Activated naive CD8-positive, alpha-beta T cell treated with anti-CD3 and anti-CD28 coated beads, Interleukin-2, amount 50 U/mL, for 16 hours (primary cell): ENCODE measurements at regions not wholly inside any gene's neighbourhood (a gene's known extent, or its start where the extent isn't known, plus 50 kb on each side); places are given as distances from the start of the nearest gene placed in this dataset.
"Not testable (repeated sequence)": the region's sequence is repeated elsewhere in the genome, so short reads cannot be mapped to it uniquely, and the experiment has no call there.

Experiments
- DNase-seq: peaks from one replicate; pipeline ENCODE4 v3.0.0-alpha.2; 2020; ENCODE audit warnings: low read depth, low spot score

DNA sequence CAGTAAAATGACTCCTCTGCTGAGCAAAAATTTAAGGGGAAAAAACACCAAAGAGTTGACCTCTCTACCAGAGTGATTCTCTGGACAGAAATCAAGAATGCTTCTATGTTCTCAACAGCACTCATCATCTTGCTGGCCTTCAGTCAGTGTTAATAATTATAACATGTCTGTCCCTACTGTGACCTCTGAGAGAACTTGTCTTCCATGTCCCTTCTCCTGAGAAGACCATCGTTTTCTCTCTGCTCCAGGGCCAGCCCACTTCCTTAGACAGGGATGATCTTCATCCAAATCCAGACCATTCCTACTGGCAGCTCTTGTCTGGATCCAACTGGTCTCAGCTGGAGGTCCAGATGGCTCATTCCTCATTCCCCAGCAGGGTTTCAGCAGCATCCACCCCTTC is 139.0 kb upstream of the NECTIN3 start:
- DNase-seq: no peak

DNA sequence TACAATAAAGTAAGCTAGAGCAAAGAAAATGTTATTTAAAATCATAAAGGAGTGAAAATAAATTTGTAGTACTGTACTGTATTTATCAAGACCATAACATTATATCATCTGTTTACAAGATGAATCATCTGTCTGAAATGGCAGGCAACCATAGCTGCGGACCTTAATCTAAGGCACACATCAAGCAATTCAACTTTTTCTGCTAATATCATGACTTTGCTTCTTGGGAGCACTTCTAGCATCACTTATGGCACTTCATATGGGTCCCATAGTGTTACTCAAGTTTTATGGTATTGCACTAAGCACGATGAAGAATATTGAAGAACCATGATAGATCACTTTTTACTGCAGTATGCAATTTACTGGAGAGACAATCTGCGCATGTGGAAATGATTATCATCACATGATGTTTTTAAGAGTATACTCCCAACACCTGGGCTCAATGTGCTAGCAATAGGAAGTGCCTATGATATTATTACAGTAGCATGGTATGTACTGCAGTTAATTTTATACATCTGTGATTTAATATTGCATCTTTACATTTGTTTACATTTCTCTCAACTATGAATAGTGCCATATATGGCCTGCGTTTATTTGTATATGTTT is 137.7 kb upstream of the NECTIN3 start:
- no peak for DNase-seq

DNA sequence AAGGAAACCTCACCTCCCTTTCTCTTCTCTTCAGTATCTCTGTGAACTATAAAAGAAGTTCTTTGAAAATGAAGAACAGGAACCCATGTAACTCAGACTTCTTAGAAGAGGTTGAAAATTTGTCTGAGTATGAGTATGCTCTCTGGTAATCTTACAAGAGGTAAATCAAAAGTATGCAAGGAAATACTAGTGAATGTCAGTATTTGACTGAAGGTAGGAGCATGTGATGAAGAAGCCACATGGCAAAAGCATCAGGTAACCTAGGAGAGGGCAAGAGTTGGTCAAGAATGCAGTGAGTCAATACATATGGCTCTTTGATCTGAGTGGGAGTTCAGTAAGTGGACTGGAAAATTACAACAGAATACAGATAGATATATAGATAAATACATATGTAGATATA is 133.0 kb upstream of the NECTIN3 start:
- no peak for DNase-seq

DNA sequence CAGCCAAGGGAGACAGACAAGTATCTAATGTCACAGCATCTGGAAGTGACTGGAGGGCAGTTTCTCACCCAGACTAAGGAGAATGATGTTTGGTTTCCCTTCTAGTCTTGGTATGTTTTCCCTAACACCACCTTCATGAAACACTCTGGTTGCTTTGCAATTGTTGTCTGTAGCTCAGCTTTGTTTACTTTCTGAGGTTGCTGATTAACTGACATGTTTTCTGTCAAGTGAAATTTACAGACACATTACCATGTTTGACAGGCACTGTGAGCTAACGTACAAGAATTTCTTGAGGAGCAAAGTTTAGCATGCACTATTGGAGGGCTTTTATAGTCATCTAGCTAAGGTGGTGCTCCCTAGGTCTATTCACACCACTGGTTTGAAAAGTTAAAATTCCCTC is 131.6 kb upstream of the NECTIN3 start:
- no peak for DNase-seq

DNA sequence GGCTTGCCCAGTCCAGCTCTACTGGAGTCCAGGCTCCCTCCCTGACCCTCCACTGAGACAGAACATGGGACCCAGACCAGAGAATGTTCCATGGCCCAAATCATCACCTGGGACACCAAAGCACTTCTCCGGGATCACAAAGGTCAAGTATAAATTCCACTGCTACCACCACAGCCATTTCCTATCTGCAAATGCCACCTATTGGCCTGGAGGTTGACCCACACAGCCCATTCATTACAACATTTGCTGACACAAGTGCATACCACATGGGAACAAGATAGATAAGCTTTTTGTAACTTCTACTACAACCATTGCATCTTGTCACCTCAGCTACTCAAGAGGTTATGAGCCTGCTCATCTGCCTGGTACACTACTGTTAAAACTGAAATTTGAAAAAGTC is 126.8 kb upstream of the NECTIN3 start:
- DNase-seq: no peak

DNA sequence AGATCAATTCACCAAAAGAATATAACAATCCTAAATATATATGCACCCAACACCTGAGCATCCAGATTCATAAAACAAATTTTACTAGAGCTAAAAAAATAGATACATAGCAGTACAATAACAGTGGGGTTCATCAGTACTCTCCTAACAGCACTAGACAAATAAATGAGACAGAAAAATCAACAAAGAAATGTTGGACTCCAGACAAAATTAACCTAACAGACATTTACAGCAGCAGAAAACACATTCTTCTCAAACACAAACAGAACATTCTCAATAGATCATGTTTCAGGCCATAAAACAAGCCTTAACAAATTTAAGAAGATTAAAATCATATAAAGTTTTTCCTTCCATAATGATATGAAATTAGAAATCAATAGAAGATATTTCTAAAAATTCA is 124.8 kb upstream of the NECTIN3 start:
- no peak for DNase-seq

DNA sequence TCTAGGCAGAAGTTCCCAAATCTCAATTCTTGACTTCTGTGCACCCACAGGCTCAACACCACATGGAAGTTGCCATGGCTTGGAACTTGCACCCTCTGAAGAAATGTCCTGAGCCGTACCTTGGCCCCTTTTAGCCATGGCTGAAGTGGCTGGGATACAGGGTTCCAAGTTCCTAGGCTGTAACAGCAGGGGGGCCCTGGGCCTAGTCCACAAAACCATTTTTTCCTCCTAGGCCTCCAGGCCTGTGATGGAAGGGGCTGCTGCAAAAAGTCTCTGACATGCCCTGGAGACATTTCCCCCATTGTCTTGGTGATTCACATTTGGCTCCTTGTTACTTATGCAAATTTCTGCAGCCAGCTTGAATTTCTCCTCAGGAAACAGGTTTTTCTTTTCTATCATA is 122.4 kb upstream of the NECTIN3 start:
- not testable (repeated sequence) for DNase-seq

DNA sequence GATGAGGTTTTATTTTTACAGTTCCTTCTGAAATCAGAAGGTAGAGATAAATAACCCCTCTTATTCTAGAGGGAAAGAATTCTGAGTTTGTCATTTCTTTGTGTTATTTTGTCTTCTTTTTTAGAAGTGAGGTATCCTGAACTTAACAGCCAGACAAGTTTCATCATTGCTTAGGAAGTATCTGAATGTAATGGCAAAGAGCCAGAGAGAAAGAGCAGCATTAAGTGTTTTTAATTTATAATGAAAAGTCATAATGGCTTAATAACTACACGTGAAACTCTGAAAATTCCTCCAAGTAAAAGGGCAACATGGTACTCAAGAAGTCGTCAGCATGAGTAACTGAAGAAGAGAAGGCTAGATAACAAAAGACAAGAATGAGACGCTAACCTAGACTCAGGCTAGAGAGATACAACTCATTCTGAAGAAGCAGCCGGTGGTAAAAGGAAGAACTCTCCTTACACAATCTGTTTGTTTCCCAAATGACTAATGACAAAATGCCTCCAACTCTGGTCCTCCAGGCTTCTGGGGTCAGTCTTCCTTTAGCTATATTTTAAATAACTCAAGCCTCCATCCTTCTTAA is 116.2 kb upstream of the NECTIN3 start:
- DNase-seq: no peak

DNA sequence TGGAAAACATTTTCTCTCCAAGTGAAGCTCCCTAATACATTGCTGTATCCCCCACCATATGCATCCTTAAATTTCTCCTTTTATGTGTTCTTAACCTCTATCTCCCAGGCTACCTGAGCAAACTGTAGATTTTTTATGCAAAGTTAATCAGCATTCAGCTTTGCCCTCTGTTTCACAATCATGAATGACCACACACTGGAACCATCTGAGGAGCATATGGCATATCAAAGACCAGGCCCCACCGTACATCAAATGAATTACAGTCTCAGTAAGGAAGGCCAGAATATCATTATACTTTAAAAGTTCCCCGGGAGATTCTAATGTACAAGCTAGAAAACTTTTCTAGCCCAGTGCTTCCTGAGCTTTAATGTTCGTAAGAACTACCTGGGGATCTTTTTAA is 115.5 kb upstream of the NECTIN3 start:
- DNase-seq: no peak

DNA sequence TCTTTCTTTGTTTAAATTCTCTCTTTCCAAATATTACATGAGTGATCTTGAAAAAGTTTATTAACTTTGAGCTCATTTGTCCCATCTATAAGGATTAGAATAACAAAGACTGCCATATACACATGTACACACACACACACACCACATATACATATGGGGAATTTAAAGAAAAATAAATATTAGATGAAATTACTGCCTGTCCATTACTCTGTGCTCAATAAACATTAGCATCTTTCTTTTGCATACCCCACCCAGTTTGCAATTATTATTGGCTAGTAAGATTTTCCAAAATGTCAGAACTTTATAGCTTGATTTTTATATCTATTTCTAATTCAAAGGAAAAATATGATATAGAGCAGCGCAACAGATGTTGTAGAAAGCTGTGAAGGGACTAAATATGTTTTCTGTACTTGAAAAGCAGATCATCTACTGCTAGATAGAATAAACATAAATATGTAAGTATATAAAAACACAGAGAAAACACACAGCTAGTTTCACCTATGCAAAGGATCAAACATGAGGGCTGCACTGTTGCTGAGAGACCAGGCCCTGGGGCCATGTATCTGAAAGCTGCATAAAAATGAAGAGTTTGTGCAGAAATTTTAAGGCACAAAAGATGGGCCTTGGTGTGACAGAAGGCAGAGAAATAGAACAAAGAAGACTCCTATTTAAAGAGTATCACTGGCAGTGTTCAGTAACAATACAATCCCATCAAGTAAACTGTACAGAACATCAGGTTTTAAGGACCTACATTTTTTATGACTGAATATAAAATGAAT is 114.2 kb upstream of the NECTIN3 start:
- no peak for DNase-seq

DNA sequence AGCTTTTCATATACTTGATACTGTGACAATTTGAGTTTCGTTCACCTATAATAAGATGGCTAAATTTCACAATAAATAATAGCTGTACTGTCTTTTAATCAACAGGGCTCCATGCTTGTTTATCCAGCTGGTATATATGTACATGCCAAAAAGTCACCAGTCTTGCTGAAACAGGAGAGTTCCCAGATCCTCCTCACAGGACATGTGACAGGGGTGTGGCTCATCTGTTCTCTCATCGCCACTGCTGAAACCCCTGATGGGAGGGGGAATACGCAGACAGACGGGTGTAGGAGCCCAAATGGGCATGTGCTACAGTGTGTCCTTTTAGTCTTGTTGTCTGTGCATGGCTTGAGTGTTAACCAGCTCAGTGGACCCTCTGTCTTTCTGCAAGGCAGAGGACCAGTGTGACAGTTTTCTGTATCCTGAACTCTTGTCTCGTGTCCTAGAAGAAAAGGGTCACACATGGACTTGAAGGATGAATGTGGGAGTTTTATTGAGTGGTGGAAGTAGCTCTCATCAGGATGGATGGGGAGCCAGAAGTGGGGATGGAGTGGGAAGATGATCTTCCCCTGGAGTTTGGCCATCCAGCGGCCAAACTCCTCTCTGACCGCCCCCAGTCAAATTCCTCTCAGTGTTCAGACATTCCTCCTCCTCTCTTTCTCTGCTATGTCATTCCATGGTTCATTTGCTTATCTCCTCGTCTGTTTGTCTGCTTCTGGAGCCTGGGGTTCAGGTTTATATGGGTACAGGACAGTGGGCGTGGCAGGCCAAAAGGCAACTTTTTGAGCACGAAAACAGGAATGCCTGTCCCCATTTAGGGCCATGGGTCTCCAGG is 113.1 kb upstream of the NECTIN3 start:
- DNase-seq: no peak

DNA sequence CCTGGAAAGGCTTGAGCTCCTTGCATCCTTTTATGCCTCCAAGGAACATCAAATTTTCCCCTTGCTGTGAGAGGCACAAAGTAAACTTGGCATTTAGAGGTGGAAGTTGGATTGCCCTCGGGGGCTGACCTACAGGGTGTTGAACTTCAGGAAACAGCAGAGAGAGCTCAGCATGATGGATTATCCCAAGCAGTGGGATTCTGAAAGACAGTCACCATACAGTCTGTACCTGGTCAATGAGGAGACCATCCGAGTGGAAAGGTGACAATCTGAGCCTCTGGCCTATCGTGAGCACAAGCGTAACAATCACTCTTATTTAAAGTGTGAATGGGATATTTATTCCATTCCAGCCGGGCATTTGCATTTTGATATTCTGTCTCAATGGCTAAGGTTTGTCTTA is 105.6 kb upstream of the NECTIN3 start:
- no peak for DNase-seq

DNA sequence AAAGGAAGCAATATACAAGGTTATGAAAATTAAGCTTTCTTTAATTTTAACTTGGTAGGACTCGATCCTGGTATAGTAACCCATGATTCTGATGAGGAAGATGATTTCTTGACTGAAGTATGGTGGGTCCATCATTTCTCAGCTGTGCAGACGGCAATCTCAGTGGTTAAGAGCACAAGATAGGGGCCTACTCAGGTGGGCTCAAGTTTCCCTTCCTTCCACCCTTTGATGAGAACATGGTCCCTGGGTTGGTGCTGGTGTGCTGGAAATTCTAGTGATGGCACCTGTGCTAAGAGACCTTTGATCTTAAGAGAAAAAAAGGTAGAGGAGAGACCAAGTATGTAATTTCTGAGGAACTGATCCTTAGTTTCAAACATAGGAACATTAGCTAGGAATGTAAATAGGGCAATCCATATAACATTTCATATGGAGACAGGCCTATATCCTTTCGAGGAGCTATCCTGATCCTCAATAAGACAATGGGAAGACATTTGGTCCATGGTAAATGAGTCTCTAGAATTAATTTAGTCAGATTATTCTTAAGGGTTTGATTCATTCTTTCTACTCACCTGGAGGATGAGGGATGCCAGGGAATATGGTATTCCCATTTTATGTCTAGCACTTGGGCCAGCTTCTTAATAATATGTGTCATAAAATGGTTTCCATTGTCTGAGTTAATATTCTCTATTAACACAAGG is 104.5 kb upstream of the NECTIN3 start:
- DNase-seq: no peak

DNA sequence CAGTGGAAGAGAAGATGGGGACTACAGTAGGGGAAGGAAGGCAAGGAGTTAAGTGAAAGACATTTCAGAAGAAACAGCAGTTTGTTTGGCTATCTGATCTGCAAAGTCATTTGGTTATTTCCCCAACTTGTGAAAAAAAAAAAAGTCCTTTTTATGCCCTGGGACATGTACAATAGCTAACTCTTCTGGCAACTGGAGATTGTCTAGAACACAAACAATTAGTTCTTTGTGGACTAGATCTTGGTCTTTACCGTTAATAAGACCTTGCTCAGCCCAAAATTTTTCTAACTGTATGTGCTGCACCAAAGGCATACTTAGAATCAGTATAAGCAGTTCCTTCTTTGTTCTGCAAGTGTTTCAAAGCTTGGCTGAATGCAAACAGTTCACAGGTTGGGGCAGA is 103.5 kb upstream of the NECTIN3 start:
- DNase-seq: no peak

DNA sequence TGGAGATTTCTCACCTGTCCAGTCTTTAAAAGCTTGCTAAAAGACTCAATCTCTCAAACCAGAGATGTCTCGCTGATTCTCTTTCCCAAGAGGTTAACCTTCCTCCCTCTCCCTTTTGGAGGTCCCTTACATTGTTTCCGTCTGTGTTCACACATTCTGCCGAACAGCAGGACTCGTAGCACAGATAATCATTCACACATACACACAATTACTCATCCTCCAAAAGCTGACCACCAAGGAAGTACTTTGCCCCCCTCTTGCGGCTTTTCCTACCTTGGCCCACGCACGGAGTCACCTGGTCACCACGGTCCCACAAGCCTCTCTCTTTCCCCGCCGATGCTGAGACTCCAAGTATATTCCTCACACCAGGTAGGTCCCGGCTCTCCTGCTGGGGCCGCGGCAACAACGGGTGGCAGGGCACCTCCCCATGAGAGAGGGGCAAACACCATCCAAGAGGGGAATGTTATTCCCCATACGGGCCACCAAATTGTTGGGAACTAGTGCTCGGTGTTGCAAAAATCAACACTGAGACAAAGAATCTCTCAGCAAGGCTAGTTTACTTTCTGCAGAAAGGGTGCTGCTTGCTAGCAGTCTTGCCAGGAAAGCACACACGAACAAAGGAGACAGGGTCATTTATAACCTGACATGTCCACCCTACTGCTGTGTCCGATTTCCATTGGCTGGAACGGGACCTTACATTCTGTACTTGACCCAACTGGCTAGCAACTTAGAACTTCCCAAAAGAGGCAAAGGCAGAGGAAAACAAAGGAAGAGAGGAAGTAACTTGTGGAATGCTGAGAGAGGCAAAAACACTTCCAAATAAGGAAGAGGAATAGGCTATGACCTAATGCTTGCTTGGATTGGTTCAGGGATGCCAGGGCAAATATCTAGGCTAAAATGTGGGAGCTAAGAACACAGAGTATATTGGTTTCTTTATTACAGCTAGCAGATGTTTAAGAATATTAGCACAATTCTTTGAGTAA is 102.1 kb upstream of the NECTIN3 start:
- DNase-seq: no peak

DNA sequence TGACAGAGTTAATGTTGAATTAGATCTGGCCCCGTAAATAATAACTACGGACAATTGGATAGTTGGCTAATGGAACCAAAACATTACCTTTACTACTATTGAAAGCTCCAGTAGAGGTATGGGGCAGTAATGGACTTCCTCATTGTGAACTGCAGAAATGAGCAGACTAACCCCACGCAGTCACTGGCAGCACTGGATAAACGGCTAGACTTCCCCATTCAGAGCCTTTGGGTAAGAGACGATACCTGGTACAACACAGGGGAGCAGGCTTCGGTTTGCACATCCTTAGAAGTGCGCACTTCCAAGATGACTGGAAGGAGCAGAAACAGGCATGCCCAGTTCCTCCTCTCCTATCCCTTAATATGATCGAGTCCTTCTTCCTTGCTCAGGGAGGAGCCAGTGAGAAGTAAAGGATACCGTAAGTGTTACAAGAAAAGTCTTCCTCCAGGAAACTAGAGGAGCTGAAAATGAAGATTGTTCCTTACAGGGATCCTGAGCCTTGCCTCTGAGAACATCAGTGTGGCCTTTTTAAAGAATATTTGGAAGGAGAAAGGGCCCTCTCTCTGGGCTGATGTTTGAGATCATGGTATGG is 100.5 kb upstream of the NECTIN3 start:
- no peak for DNase-seq

DNA sequence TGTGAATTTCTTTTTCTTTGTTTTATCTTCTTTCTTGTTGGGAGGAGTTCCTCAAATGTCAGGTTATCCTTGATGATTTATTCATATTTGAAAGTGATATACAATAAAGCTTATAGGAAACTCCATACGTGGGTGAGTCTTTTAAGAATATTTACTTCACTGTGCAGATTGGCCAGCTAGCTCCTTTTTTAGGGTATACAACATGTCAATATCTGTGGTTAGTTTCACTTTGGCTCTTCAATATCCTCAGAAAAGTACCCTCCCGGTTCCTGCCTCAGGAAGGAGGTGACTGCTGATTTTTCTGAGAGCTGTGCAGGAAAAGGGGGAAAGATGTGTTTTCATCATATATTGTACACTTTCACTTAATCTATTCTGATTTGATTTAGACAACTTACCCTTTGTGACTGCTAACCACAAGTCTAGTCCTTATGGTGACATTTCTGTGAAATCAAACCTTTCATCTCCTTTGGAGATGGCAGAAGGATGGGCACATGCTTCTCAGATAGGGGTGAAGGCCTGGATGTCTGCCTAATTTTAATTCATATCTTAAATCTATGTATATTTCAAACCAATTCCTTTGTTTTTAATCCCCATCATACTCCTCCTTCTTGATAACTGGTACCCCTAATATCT is 98.2 kb upstream of the NECTIN3 start:
- no peak for DNase-seq

DNA sequence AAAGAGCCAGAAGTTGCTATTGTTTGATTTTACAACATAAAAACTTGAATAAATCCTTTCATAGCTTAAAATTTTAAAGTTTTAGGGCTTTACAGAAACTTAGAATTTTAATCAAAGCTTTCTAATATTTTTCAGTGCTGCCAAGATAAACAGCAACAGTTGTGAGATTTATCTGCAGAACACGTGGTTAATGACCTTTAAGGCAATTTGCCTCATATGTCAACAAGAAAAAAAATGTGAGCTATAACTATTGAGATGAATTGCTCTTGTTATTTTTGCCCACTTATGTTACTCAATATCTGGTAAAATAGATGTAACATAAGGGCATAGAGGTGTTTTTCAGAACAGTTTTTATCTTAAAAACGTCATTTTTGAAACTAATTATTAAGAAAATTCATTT is 96.7 kb upstream of the NECTIN3 start:
- DNase-seq: no peak

DNA sequence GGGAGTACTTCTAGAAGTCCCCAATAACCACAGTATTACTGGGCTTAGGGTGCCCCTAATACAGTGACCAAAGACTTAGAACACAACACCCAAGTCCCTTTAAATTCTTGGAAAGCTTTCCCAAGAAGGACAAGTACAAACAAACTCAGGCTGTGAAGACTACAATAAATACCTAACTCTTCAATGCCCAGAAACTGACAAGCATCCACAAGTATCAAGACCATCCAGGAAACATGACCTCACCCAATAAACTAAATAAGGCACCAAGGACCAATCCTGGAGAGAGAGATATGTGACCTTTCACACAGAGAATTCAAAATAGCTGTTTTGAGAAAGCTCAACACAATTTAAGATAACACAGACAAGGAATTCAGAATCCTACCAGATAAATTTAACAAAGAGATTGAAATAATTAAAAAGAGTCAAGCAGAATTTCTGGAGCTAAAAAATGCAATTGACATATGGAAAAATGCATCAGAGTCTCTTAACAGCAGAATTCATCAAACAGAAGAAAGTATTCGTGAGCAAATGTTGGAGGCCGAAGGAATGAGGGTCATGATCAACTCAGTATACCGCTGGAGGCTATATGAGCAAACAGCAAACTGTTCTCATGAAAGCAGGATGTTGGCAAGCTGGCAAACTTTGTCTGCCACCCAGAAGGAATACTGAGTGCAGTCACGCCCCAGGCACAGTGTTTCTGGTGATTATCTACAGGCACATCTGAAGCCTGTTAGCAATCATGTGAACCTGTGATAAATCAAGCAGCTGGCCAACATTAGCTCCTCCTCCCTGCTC is 87.0 kb upstream of the NECTIN3 start:
- no peak for DNase-seq
